Activated naive CD8-positive, alpha-beta T cell treated with anti-CD3 and anti-CD28 coated beads for 36 hours (primary cell): ENCODE measurements at regions not wholly inside any gene's neighbourhood (a gene's known extent, or its start where the extent isn't known, plus 50 kb on each side); places are given as distances from the start of the nearest gene placed in this dataset.

Source experiments
- DNase-seq: peaks from one replicate; pipeline ENCODE4 v3.0.0; 2021
- H3K27ac Mint-ChIP-seq: one replicate; pipeline ENCODE4 v1.8.0; 2022; ENCODE audit warnings: mild to moderate bottlenecking, moderate library complexity, mixed read lengths
- H3K27me3 Mint-ChIP-seq: one replicate; pipeline ENCODE4 v1.8.0; 2022; ENCODE audit warnings: mild to moderate bottlenecking, mixed read lengths
- H3K36me3 Mint-ChIP-seq: one replicate; pipeline ENCODE4 v1.8.0; 2021; ENCODE audit warnings: mild to moderate bottlenecking, mixed read lengths
- H3K4me1 Mint-ChIP-seq: one replicate; pipeline ENCODE4 v1.8.0; 2021; ENCODE audit warnings: mixed read lengths
- H3K4me3 Mint-ChIP-seq: one replicate; pipeline ENCODE4 v1.8.0; 2022; ENCODE audit warnings: mild to moderate bottlenecking, moderate library complexity, mixed read lengths
- H3K9me3 Mint-ChIP-seq: one replicate; pipeline ENCODE4 v1.8.0; 2022; ENCODE audit warnings: mixed read lengths

DNA sequence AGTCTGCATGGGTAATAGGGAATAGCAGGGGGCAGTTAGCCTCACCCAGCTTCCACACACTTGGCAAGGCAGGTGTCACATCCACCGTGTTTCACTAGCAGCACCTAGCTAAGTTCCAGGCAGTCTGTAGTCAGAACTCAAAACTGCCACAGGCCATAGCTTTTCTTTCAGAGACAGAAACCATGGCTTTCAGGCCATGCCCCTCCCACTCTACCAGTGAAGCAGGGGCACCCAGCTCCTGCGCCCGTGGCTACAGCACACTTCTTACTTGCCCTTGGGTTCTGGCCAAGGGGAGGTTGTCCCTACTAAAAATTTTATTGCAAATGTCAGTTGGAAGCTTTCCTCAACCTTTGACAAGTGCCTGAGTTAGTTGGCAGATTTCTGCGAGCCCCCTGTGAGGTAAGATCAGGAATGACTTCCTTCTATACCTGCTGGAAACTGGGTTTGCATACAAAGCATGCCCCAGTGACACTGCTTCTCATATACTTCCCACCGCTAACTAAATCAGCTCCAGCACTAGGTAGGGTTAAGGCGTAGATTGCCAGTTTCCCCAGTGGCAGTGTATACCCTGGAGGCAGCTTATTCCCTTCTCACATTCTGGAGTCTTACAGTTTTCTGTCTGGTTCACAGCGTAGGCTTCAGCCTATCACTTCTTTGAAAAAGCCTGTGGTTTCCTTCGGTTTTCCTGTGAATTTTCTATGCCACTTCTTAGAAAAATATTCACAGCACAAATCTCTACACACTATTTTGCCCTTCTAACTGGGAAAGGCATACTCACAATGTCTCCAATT, 139.0 kb upstream of the LUZP2 start:
- Mint-ChIP-seq H3K9me3 (peaks cover 7% of the 10 kb centered on the region), H3K27me3 (no peaks in the 10 kb centered on the region), H3K4me3 (no peak overlapping the region), H3K36me3 (no peaks in the 10 kb centered on the region), H3K27ac (no peak overlapping the region), H3K4me1 (no peaks in the 10 kb centered on the region)
- no peak for DNase-seq

DNA sequence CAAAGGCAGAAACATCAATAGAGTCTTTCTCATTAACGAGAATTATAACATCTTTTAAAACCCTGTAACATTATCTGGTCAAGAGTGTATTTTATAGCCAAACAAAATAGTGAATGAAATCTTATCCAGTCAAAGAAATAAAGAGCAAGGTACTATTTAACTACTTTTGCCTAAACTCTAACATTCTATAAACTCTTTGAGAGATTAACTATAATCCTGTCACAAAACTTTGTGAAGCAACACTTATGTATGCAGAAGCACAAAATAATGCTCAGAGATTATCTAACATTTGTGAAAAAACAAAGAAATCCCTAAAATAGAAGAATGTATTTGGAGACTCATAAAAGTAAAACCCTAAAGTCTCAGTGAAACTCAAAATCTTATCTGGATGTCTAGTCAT, 124.4 kb upstream of the LUZP2 start:
- Mint-ChIP-seq H3K27me3 (no peaks in the 10 kb centered on the region), H3K4me3 (no peak overlapping the region), H3K36me3 (no peaks in the 10 kb centered on the region), H3K9me3 (no peaks in the 10 kb centered on the region), H3K4me1 (no peaks in the 10 kb centered on the region), H3K27ac (no peak overlapping the region)
- no peak for DNase-seq

- Mint-ChIP-seq H3K4me3 (no peak overlapping the region), H3K27me3 (no peaks in the 10 kb centered on the region), H3K9me3 (no peaks in the 10 kb centered on the region), H3K4me1 (no peaks in the 10 kb centered on the region), H3K27ac (no peak overlapping the region), H3K36me3 (no peaks in the 10 kb centered on the region)
- no peak for DNase-seq
These were observed 123.3 kb upstream of the LUZP2 start for GRCh38 chr11:24373516-24373915.

- H3K4me3 Mint-ChIP-seq: no peak overlapping the region
- no peaks in the 10 kb centered on the region for H3K9me3 Mint-ChIP-seq
- no peak overlapping the region for H3K27ac Mint-ChIP-seq
- DNase-seq: no peak
- H3K27me3 Mint-ChIP-seq: no peaks in the 10 kb centered on the region
- H3K4me1 Mint-ChIP-seq: no peaks in the 10 kb centered on the region
- no peaks in the 10 kb centered on the region for H3K36me3 Mint-ChIP-seq
These were observed 121.5 kb upstream of the LUZP2 start for GRCh38 chr11:24375351-24375750.

- no peaks in the 10 kb centered on the region for H3K9me3 Mint-ChIP-seq
- H3K4me1 Mint-ChIP-seq: no peaks in the 10 kb centered on the region
- no peak overlapping the region for H3K27ac Mint-ChIP-seq
- no peaks in the 10 kb centered on the region for H3K27me3 Mint-ChIP-seq
- DNase-seq: no peak
- H3K36me3 Mint-ChIP-seq: no peaks in the 10 kb centered on the region
- H3K4me3 Mint-ChIP-seq: no peak overlapping the region
These were observed 120.9 kb upstream of the LUZP2 start for GRCh38 chr11:24375931-24376330.

GRCh38 chr11:24383137-24383536, 113.7 kb upstream of the LUZP2 start:
- Mint-ChIP-seq H3K27me3 (no peaks in the 10 kb centered on the region), H3K27ac (no peak overlapping the region), H3K4me1 (no peaks in the 10 kb centered on the region), H3K4me3 (no peak overlapping the region), H3K36me3 (no peaks in the 10 kb centered on the region), H3K9me3 (peaks cover 2% of the 10 kb centered on the region)
- DNase-seq: no peak

DNA sequence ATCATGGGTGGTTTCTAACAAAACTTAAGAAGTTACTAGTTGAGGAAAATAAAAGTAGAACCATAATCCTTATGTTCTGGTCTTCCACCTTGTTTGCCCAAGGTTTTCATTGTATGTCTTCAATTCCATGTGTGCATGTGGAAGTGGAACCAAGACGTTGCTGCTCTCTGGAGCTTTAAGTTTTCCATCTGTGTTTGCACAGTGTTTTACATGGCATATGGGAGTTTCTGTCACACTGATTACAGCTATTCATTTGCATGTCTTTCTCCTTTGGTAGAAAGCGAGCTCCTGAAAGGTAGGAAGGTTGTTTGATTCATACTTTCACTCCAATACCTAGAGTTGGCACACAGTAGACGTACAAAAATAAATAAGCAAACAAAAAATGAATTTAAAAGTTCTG, 112.6 kb upstream of the LUZP2 start:
- Mint-ChIP-seq H3K27ac (no peak overlapping the region), H3K9me3 (peaks cover 2% of the 10 kb centered on the region), H3K4me3 (no peak overlapping the region), H3K36me3 (no peaks in the 10 kb centered on the region), H3K4me1 (no peaks in the 10 kb centered on the region), H3K27me3 (no peaks in the 10 kb centered on the region)
- DNase-seq: no peak

DNA sequence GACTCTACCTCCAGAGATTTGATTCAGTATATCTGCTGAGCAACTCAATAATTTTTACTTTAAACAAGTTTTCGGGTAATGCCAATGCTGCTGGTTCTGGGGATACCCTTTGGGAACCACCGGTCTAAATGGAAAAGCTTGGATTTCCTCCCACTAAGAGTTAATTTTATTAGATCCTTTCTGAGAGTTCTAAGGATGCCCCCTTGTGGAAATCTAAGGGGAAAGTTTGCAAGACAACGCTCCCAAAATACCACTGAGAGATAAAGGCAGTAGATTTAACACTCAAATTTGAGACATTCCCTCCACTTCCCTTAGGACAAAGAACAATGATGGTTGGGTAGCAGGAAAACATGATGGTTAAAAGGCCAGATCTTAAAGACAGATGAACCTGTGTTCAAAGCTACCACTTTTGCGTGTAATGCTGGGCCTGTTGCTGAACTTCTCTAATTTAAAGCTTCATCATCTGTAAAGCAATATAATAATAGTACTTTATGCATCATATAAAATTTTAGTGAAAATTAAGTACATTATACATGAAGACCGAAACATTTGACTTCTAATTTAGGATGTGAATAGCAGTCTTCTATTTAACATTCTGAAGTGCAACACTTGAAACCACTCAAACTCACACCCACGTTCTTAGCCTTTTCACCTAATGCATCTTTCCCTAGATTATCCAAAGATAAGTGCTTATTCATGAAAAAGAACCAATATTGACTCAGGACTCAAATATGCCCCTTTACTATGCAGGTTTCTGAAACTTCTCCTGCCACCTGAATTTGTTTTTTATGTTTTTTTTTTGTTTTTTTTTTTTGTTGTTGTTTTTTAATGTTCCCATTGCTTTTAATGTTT, 110.1 kb upstream of the LUZP2 start:
- Mint-ChIP-seq H3K9me3 (peaks cover 2% of the 10 kb centered on the region), H3K4me1 (no peaks in the 10 kb centered on the region), H3K27ac (no peak overlapping the region), H3K36me3 (no peaks in the 10 kb centered on the region), H3K27me3 (no peaks in the 10 kb centered on the region), H3K4me3 (no peak overlapping the region)
- DNase-seq: no peak

- DNase-seq: no peak
- H3K4me3 Mint-ChIP-seq: no peak overlapping the region
- peaks cover 2% of the 10 kb centered on the region for H3K9me3 Mint-ChIP-seq
- no peak overlapping the region for H3K27ac Mint-ChIP-seq
- no peaks in the 10 kb centered on the region for H3K4me1 Mint-ChIP-seq
- no peaks in the 10 kb centered on the region for H3K27me3 Mint-ChIP-seq
- no peaks in the 10 kb centered on the region for H3K36me3 Mint-ChIP-seq
These were observed 107.3 kb upstream of the LUZP2 start for GRCh38 chr11:24389575-24389974.

GRCh38 chr11:24390016-24390415, 106.8 kb upstream of the LUZP2 start:
- Mint-ChIP-seq H3K27me3 (no peaks in the 10 kb centered on the region), H3K4me3 (no peak overlapping the region), H3K27ac (no peak overlapping the region), H3K4me1 (no peaks in the 10 kb centered on the region), H3K9me3 (peaks cover 2% of the 10 kb centered on the region), H3K36me3 (no peaks in the 10 kb centered on the region)
- DNase-seq: no peak

GRCh38 chr11:24390762-24391161, 106.1 kb upstream of the LUZP2 start:
- H3K9me3 Mint-ChIP-seq: peaks cover 2% of the 10 kb centered on the region
- no peaks in the 10 kb centered on the region for H3K36me3 Mint-ChIP-seq
- H3K4me3 Mint-ChIP-seq: no peak overlapping the region
- H3K27me3 Mint-ChIP-seq: no peaks in the 10 kb centered on the region
- DNase-seq: no peak
- H3K4me1 Mint-ChIP-seq: no peaks in the 10 kb centered on the region
- H3K27ac Mint-ChIP-seq: no peak overlapping the region

- H3K27ac Mint-ChIP-seq: no peak overlapping the region
- peaks cover 2% of the 10 kb centered on the region for H3K9me3 Mint-ChIP-seq
- H3K4me1 Mint-ChIP-seq: no peaks in the 10 kb centered on the region
- no peaks in the 10 kb centered on the region for H3K27me3 Mint-ChIP-seq
- DNase-seq: no peak
- no peaks in the 10 kb centered on the region for H3K36me3 Mint-ChIP-seq
- H3K4me3 Mint-ChIP-seq: no peak overlapping the region
These were observed 105.7 kb upstream of the LUZP2 start for GRCh38 chr11:24391167-24391566.

- Mint-ChIP-seq H3K4me1 (no peaks in the 10 kb centered on the region), H3K36me3 (no peaks in the 10 kb centered on the region), H3K9me3 (peaks cover 1% of the 10 kb centered on the region), H3K4me3 (no peak overlapping the region), H3K27ac (no peak overlapping the region), H3K27me3 (no peaks in the 10 kb centered on the region)
- no peak for DNase-seq
These were observed 96.7 kb upstream of the LUZP2 start for GRCh38 chr11:24400059-24400665.

DNA sequence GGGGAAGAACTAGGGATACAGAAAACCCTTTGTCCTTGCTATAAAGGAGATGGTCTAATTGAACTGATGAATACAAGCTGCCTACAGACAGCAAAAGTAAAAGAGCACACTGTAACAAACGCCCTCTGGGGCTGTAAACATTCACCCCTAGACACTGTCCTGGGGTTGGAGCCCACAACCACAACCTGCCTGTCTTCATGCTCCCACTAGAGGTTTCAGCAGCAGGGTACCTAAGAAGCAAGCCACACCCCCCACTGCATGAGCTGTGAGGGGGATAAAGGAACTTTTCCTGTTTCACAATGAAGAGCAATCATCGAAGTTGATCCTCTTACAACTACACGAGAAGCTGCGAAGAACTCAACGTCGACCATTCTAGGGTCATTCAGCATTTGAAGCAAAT, 90.5 kb upstream of the LUZP2 start:
- Mint-ChIP-seq H3K4me3 (no peak overlapping the region), H3K27ac (no peak overlapping the region), H3K36me3 (no peaks in the 10 kb centered on the region), H3K4me1 (no peaks in the 10 kb centered on the region), H3K27me3 (no peaks in the 10 kb centered on the region), H3K9me3 (peaks cover 3% of the 10 kb centered on the region)
- DNase-seq: no peak

GRCh38 chr11:24406980-24407379, 89.9 kb upstream of the LUZP2 start:
- Mint-ChIP-seq H3K9me3 (peaks cover 3% of the 10 kb centered on the region), H3K4me1 (no peaks in the 10 kb centered on the region), H3K27ac (no peak overlapping the region), H3K4me3 (no peak overlapping the region), H3K27me3 (no peaks in the 10 kb centered on the region), H3K36me3 (no peaks in the 10 kb centered on the region)
- no peak for DNase-seq
